22Rv1 (cell line): ENCODE measurements at regions not wholly inside any gene's neighbourhood (a gene's known extent, or its start where the extent isn't known, plus 50 kb on each side); places are given as distances from the start of the nearest gene placed in this dataset.

Experiments used
- H3K27ac ChIP-seq: fragments of 450-650 bp; 2 replicates; pipeline ENCODE4 v1.5.1; 2017
- CTCF ChIP-seq: fragments of 450-650 bp; IDR thresholded peaks from 2 replicates; pipeline ENCODE4 v1.5.1; 2017; ENCODE audit warnings: mild to moderate bottlenecking
- ZFX ChIP-seq: fragments of 450-650 bp; IDR thresholded peaks from 2 replicates; pipeline ENCODE4 v1.6.1; 2017; ENCODE audit warnings: antibody characterized with exemption, borderline replicate concordance

- no peak overlapping the region for H3K27ac ChIP-seq
- TF ChIP-seq CTCF (no peak), ZFX (no peak)
Measured at GRCh38 chr13:40458720-40458990, 207.8 kb downstream of the FOXO1 start.

- no peak for TF ChIP-seq CTCF
- no peak for TF ChIP-seq ZFX
- no peak overlapping the region for H3K27ac ChIP-seq
Measured at GRCh38 chr13:40460116-40460515, 206.3 kb downstream of the FOXO1 start.

GRCh38 chr13:40464337-40465014 is 202.0 kb downstream of the FOXO1 start:
- no peak overlapping the region for H3K27ac ChIP-seq
- TF ChIP-seq ZFX (no peak), CTCF (no peak)

- no peak overlapping the region for H3K27ac ChIP-seq
Measured at GRCh38 chr13:40465015-40465390, 201.4 kb downstream of the FOXO1 start.

GRCh38 chr13:40466272-40466671 is 200.2 kb downstream of the FOXO1 start:
- no peak overlapping the region for H3K27ac ChIP-seq
- TF ChIP-seq CTCF (no peak), ZFX (no peak)

More at GRCh38 chr13:40465015-40465390, 201.4 kb downstream of the FOXO1 start:
- TF ChIP-seq ZFX = no peak
- TF ChIP-seq CTCF = no peak

- TF ChIP-seq ZFX = no peak
- TF ChIP-seq CTCF = no peak
- H3K27ac ChIP-seq = no peak overlapping the region
Measured at GRCh38 chr13:40468227-40468838, 198.1 kb downstream of the FOXO1 start.

GRCh38 chr13:40469581-40470310 is 196.7 kb downstream of the FOXO1 start:
- TF ChIP-seq CTCF = no peak
- no peak for TF ChIP-seq ZFX
- no peak overlapping the region for H3K27ac ChIP-seq
